Astrocyte (in vitro differentiated cells and primary cell): ENCODE measurements at regions not wholly inside any gene's neighbourhood (a gene's known extent, or its start where the extent isn't known, plus 50 kb on each side); places are given as distances from the start of the nearest gene placed in this dataset.

Experiments
- DNase-seq: peaks from one replicate; pipeline ENCODE4 v3.0.0-alpha.2; 2010; ENCODE audit warnings: low read depth
- FAIRE-seq: peaks from 2 replicates; lab custom pipeline; 2011; peaks lifted over from hg19 to GRCh38; lab: Jason Lieb, UNC
- H2AFZ ChIP-seq: 2 replicates; pipeline ENCODE4 v1.6.0; 2012; ENCODE audit warnings: low read depth, low read length, inconsistent platforms
- H3K27ac ChIP-seq: 2 replicates; pipeline ENCODE4 v1.5.1; 2011; ENCODE audit warnings: low read depth, low read length, inconsistent platforms
- H3K27me3 ChIP-seq: 2 replicates; pipeline ENCODE4 v1.6.0; 2011; ENCODE audit warnings: low read length, inconsistent platforms; ENCODE audit not compliant: insufficient read depth
- H3K36me3 ChIP-seq: 2 replicates; pipeline ENCODE4 v1.5.1; 2011; ENCODE audit warnings: low read length, inconsistent platforms; ENCODE audit not compliant: insufficient read depth
- H3K4me1 ChIP-seq: 2 replicates; pipeline ENCODE4 v1.5.1; 2011; ENCODE audit warnings: low read length, inconsistent platforms; ENCODE audit not compliant: insufficient read depth
- H3K4me2 ChIP-seq: 2 replicates; pipeline ENCODE4 v1.6.0; 2012; ENCODE audit warnings: low read length, inconsistent platforms
- H3K4me3 ChIP-seq: 2 replicates; pipeline ENCODE4 v1.5.1; 2011; ENCODE audit warnings: low read depth, mild to moderate bottlenecking, low read length, inconsistent platforms; ENCODE audit not compliant: insufficient read depth
- H3K79me2 ChIP-seq: 2 replicates; pipeline ENCODE4 v1.6.0; 2012; ENCODE audit warnings: mild to moderate bottlenecking, low read length, inconsistent platforms; ENCODE audit not compliant: insufficient read depth
- H3K9ac ChIP-seq: 2 replicates; pipeline ENCODE4 v1.6.0; 2012; ENCODE audit warnings: mild to moderate bottlenecking, low read length, inconsistent platforms
- H3K9me3 ChIP-seq: 2 replicates; pipeline ENCODE4 v1.5.1; 2012; ENCODE audit warnings: low read depth, mild to moderate bottlenecking, low read length, inconsistent platforms; ENCODE audit not compliant: insufficient read depth
- H4K20me1 ChIP-seq: 2 replicates; pipeline ENCODE4 v1.6.0; 2012; ENCODE audit warnings: low read length, inconsistent platforms; ENCODE audit not compliant: insufficient read depth
- H3K27ac Mint-ChIP-seq: one replicate; pipeline ENCODE4 v1.8.0; 2021; ENCODE audit warnings: mild to moderate bottlenecking, mixed read lengths; ENCODE audit not compliant: unreplicated experiment
- H3K27me3 Mint-ChIP-seq: one replicate; pipeline ENCODE4 v1.8.0; 2021; ENCODE audit warnings: low read depth, mixed read lengths; ENCODE audit not compliant: unreplicated experiment
- H3K36me3 Mint-ChIP-seq: one replicate; pipeline ENCODE4 v1.8.0; 2021; ENCODE audit warnings: low read depth, mixed read lengths; ENCODE audit not compliant: unreplicated experiment
- H3K4me1 Mint-ChIP-seq: one replicate; pipeline ENCODE4 v1.8.0; 2021; ENCODE audit warnings: low read depth, mixed read lengths; ENCODE audit not compliant: unreplicated experiment
- H3K4me3 Mint-ChIP-seq: one replicate; pipeline ENCODE4 v1.8.0; 2021; ENCODE audit warnings: mild to moderate bottlenecking, moderate library complexity, mixed read lengths; ENCODE audit not compliant: unreplicated experiment
- H3K9me3 Mint-ChIP-seq: one replicate; pipeline ENCODE4 v1.8.0; 2021; ENCODE audit warnings: mild to moderate bottlenecking, mixed read lengths; ENCODE audit not compliant: unreplicated experiment
- CTCF ChIP-seq: IDR thresholded peaks from 2 replicates; pipeline ENCODE4 v1.5.1; 2011; ENCODE audit warnings: low read depth, mild to moderate bottlenecking, inconsistent platforms, low read length, moderate library complexity; ENCODE audit not compliant: insufficient read depth
- EZH2 ChIP-seq: IDR thresholded peaks from 2 replicates; pipeline ENCODE4 v1.6.1; 2012; ENCODE audit warnings: mild to moderate bottlenecking, low read length, inconsistent platforms; ENCODE audit not compliant: insufficient read depth

- Histone ChIP-seq H3K27ac (no peak overlapping the region), H3K36me3 (no peaks in the 10 kb centered on the region), H3K4me3 (no peak overlapping the region), H3K4me1 (no peaks in the 10 kb centered on the region), H3K9ac (no peak overlapping the region), H3K79me2 (no peaks in the 10 kb centered on the region), H4K20me1 (no peaks in the 10 kb centered on the region), H2AFZ (no peak overlapping the region), H3K9me3 (no peaks in the 10 kb centered on the region), H3K4me2 (no peak overlapping the region), H3K27me3 (no peaks in the 10 kb centered on the region)
- FAIRE-seq (no peak), DNase-seq (peak; percentile 22)
- Mint-ChIP-seq H3K4me1 (peaks cover 15% of the 10 kb centered on the region), H3K36me3 (no peaks in the 10 kb centered on the region), H3K27me3 (no peaks in the 10 kb centered on the region), H3K27ac (peak overlapping the region; percentile 90), H3K4me3 (no peak overlapping the region), H3K9me3 (no peaks in the 10 kb centered on the region)
- TF ChIP-seq EZH2: no peak
- TF ChIP-seq CTCF: no peak
These were observed 860.8 kb downstream of the BRINP3 start for GRCh38 chr1:189616893-189617292.

- H3K79me2 ChIP-seq: no peaks in the 10 kb centered on the region
- no peak overlapping the region for H3K27ac ChIP-seq
- H3K27me3 Mint-ChIP-seq: no peaks in the 10 kb centered on the region
- TF ChIP-seq EZH2: no peak
- no peak for TF ChIP-seq CTCF
- no peak overlapping the region for H3K9ac ChIP-seq
- no peak overlapping the region for H3K4me3 Mint-ChIP-seq
- H3K27me3 ChIP-seq: no peaks in the 10 kb centered on the region
- peaks cover 17% of the 10 kb centered on the region for H3K4me1 Mint-ChIP-seq
- no peaks in the 10 kb centered on the region for H4K20me1 ChIP-seq
- peak overlapping the region; percentile 92 for H3K27ac Mint-ChIP-seq
- FAIRE-seq (no peak), DNase-seq (peak; percentile 91)
- H3K9me3 ChIP-seq: no peaks in the 10 kb centered on the region
- no peaks in the 10 kb centered on the region for H3K4me1 ChIP-seq
- no peaks in the 10 kb centered on the region for H3K9me3 Mint-ChIP-seq
- no peak overlapping the region for H3K4me3 ChIP-seq
- H3K36me3 Mint-ChIP-seq: no peaks in the 10 kb centered on the region
- H2AFZ ChIP-seq: no peak overlapping the region
- peak overlapping the region; percentile 45 for H3K4me2 ChIP-seq
- no peaks in the 10 kb centered on the region for H3K36me3 ChIP-seq
These were observed 857.9 kb downstream of the BRINP3 start for GRCh38 chr1:189619682-189620332.

GRCh38 chr1:189620471-189620870 lies 857.2 kb downstream of the BRINP3 start:
- DNase-seq (no peak), FAIRE-seq (no peak)
- Histone ChIP-seq H2AFZ (no peak overlapping the region), H3K9me3 (no peaks in the 10 kb centered on the region), H3K4me1 (no peaks in the 10 kb centered on the region), H3K4me3 (no peak overlapping the region), H3K36me3 (no peaks in the 10 kb centered on the region), H3K27ac (no peak overlapping the region), H3K4me2 (no peak overlapping the region), H4K20me1 (no peaks in the 10 kb centered on the region), H3K79me2 (no peaks in the 10 kb centered on the region), H3K27me3 (no peaks in the 10 kb centered on the region), H3K9ac (no peak overlapping the region)
- Mint-ChIP-seq H3K9me3 (no peaks in the 10 kb centered on the region), H3K36me3 (no peaks in the 10 kb centered on the region), H3K4me1 (peaks cover 17% of the 10 kb centered on the region), H3K27ac (no peak overlapping the region), H3K4me3 (no peak overlapping the region), H3K27me3 (no peaks in the 10 kb centered on the region)
- TF ChIP-seq CTCF: no peak
- no peak for TF ChIP-seq EZH2
